ENCODE measurements at regions not wholly inside any gene's neighbourhood (a gene's known extent, or its start where the extent isn't known, plus 50 kb on each side); places are given as distances from the start of the nearest gene placed in this dataset.
"Not testable (repeated sequence)": the region's sequence is repeated elsewhere in the genome, so short reads cannot be mapped to it uniquely, and the experiment has no call there.

- no peak for DNase-seq (ENCODE audit: low spot score)
Observed at GRCh38 chr19:56894626-56895025, 54.1 kb upstream of the PEG3 start.

GRCh38 chr19:56896095-56896494 is 55.6 kb upstream of the PEG3 start:
- no peak for DNase-seq (ENCODE audit: low spot score)

- no peak for DNase-seq (ENCODE audit: low spot score)
Observed at GRCh38 chr19:56899943-56900342, 59.4 kb upstream of the PEG3 start.

GRCh38 chr19:56900573-56901097 is 60.1 kb upstream of the PEG3 start:
- no peak for DNase-seq (ENCODE audit: low spot score)

GRCh38 chr19:56905631-56906150 is 65.2 kb upstream of the PEG3 start:
- no peak for DNase-seq (ENCODE audit: low spot score)

GRCh38 chr19:56912401-56913112 is 72.0 kb upstream of the PEG3 start:
- no peak for DNase-seq (ENCODE audit: low spot score)

GRCh38 chr19:56913113-56913455 is 72.6 kb upstream of the PEG3 start:
- not testable (repeated sequence) for DNase-seq (ENCODE audit: low spot score)

GRCh38 chr19:56916528-56916927 is 76.0 kb upstream of the PEG3 start:
- no peak for DNase-seq (ENCODE audit: low spot score)

GRCh38 chr19:56917529-56917928 is 77.0 kb upstream of the PEG3 start:
- no peak for DNase-seq (ENCODE audit: low spot score)

- DNase-seq (ENCODE audit: low spot score): no peak
Observed at GRCh38 chr19:56917998-56918397, 77.5 kb upstream of the PEG3 start.

GRCh38 chr19:56918682-56919307 is 78.3 kb upstream of the PEG3 start:
- no peak for DNase-seq (ENCODE audit: low spot score)

- DNase-seq (ENCODE audit: low spot score): no peak
Observed at GRCh38 chr19:56919308-56919995, 78.9 kb upstream of the PEG3 start.

- DNase-seq (ENCODE audit: low spot score): not testable (repeated sequence)
Observed at GRCh38 chr19:56926094-56926493, 85.6 kb upstream of the PEG3 start.

- no peak for DNase-seq (ENCODE audit: low spot score)
Observed at GRCh38 chr19:56927294-56927693, 86.8 kb upstream of the PEG3 start.

- no peak for DNase-seq (ENCODE audit: low spot score)
Observed at GRCh38 chr19:56927791-56928207, 87.3 kb upstream of the PEG3 start.

- no peak for DNase-seq (ENCODE audit: low spot score)
Observed at GRCh38 chr19:56930647-56931535, 90.4 kb upstream of the PEG3 start.

GRCh38 chr19:56933014-56933705 is 92.6 kb upstream of the PEG3 start:
- no peak for DNase-seq (ENCODE audit: low spot score)

GRCh38 chr19:56934438-56935090 is 94.0 kb upstream of the PEG3 start:
- DNase-seq (ENCODE audit: low spot score): no peak

- DNase-seq (ENCODE audit: low spot score): no peak
Observed at GRCh38 chr19:56939951-56940350, 99.4 kb upstream of the PEG3 start.

- peak; percentile 50 for DNase-seq (ENCODE audit: low spot score)
Observed at GRCh38 chr19:56942756-56943155, 102.2 kb upstream of the PEG3 start.
